ENCODE measurements at regions not wholly inside any gene's neighbourhood (a gene's known extent, or its start where the extent isn't known, plus 50 kb on each side); places are given as distances from the start of the nearest gene placed in this dataset.
"Not testable (repeated sequence)": the region's sequence is repeated elsewhere in the genome, so short reads cannot be mapped to it uniquely, and the experiment has no call there.

DNA sequence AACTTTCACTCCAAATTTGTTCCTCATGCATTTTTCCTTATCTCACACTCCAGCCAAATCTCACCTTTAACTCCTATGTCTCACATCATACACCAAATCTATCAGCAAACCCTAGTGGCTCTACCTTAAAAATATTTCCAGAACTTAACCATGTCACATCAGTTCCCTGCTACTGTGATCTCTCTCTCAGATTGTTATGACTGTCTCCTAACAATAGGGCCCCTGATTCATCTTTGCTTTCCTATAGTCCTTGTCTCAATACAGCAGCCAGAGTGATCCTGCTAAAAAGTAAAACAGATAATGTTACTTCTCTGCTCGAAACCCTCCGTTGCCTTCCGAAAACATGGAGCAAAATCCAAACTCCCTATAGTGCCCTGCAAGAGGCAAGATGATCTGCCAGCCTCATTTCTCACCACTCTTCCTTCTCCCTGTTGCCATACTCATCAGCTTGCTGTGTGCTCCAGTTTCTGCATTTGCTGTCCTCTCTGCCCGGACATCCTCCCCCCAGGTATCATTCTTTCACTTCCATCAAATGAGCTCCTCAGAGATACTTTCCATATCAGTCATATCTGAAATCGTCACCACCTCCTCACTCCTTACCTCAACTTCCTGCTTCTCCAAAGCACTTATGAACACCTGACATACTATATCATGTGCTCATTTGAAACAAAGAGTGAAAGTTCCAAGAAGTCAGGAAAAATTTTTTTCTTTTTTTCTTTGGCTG, 293.4 kb upstream of the NR3C2 start:
- DNase-seq = no peak

GRCh38 chr4:148730766-148731165, 288.6 kb upstream of the NR3C2 start:
- DNase-seq = no peak

- no peak for DNase-seq
Measured at GRCh38 chr4:148730082-148730640, 287.9 kb upstream of the NR3C2 start.

GRCh38 chr4:148717988-148718387, 275.8 kb upstream of the NR3C2 start:
- no peak for DNase-seq

- no peak for DNase-seq
Measured at GRCh38 chr4:148716431-148717052, 274.3 kb upstream of the NR3C2 start.

- no peak for DNase-seq
Measured at GRCh38 chr4:148704291-148704690, 262.1 kb upstream of the NR3C2 start.

- DNase-seq = no peak
Measured at GRCh38 chr4:148694702-148695101, 252.5 kb upstream of the NR3C2 start.

DNA sequence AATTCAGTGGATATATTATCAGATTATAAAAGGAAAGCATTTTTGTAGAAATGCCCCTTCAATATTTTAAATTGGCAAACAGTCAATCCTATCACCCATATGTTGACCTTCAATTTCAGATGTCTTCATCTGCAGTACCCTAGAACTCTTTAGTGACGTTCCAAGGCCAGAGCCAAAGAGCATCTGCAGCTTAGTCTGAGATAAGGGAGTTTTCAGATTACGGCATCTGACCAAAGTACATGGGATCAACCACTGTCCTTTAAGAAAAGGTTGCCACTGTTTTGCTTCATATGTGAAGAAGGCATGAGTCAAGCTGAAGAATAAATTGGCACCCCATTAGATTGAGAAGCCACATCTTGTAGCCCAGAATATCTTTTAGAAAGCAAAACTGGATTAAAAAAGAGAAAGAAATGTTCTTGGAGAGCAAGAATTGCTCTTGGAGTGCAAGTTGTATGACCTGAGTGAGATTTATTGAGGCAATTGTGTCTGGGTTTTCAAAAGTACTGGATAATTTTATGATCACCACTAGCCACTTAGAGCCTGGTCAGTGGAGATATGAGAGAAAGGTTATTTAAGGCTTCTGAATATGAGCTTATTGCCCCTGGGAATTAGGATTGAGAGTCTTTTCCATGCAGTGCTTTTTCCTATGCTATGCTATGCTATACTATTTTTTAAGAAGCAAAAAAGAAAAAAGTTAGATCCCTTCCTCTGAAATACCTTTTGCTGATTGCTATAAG, 251.9 kb upstream of the NR3C2 start:
- no peak for DNase-seq

DNA sequence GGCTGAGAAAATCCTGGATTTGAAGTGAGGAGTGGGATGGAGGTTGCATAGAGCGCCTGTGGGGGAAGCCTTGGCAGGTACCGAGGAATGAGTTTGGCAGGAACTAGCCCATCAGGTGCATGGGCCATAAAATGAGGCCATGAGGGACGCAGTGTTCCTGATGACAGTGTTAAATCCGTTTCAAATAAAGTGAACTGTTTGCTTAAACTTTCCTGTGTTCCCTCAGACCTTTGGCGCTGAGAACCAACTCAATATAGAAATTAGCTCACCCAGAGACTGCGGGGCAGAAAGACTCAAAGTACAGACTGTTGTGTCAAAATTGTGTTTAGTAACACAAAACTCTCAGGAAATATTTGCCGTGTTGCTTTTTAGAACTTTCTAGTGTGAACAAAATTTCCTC, 250.0 kb upstream of the NR3C2 start:
- DNase-seq = no peak

DNA sequence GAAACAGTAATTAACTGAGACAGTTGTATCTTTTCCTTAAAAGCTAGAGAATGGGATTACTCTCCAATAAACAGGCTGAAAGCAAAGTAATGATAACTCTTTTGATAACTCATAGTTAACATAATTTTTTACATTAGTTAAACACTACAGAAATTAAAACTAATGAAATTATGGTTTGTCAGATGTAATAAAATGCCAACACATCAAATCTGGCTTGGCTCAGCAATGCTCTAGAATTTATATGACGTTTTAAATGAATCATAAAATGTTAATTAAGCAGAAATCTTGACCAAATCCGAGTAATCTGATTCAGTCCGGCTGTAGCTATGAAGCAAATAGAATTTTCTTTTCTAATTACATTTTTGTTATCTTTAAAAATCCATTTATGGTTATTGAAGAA, 244.2 kb upstream of the NR3C2 start:
- no peak for DNase-seq

DNA sequence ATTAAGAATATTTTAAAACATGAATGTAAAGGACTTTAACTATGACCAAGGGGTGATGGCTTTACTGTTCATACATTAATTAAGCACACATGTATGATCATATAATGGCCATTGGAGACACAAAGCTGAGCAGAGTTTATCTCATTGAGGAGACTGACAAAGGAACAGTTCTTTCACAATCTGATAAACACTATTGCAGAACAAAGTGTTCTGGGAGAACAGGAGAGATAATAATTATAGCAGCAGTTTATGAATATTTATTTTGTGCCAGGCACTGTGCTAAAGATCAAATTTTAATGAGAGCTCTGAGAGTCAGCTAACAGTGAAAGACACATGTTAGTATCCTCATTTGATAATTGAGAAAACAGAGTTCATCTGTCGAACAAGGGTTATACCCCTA, 242.4 kb upstream of the NR3C2 start:
- DNase-seq = no peak

GRCh38 chr4:148680884-148681283, 238.7 kb upstream of the NR3C2 start:
- DNase-seq = no peak

- no peak for DNase-seq
Measured at GRCh38 chr4:148676344-148676743, 234.1 kb upstream of the NR3C2 start.

DNA sequence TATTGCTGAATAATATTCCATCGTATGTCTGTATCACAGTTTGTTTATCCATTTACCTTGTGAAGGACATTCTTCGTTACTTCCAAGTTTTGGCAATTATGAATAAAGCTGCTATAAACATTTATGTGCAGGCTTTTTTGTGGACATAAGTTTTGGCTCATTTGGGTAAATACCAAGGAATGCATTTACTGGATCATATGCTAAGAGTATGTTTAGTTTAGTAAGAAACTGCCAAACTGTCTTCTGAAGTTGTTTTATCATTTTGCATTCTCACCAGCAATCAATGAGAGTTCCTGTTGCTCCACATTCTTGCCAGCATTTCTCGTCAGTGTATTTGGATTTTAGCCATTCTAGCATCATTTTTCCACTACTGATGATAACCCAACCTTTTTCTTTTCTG, 232.7 kb upstream of the NR3C2 start:
- no peak for DNase-seq

DNA sequence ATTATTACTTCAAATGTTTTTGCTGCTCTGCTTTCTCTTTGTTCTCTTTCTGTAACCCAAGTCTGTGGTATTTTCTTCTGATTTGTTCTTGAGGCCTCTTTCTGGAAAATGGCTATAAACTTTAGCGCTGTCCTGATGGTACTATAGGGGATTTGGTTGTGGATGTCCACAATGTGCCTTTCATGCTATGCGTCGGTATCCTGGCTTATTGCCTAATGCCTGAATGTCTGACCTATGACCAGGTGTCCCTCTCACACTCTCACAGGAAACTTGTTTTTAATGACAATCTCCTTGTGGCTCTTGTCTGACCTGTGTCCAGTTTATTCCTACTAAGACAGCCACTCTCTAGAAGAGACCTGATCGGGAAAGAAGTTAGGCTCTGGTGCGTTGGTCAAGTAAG, 222.4 kb upstream of the NR3C2 start:
- DNase-seq = no peak

DNA sequence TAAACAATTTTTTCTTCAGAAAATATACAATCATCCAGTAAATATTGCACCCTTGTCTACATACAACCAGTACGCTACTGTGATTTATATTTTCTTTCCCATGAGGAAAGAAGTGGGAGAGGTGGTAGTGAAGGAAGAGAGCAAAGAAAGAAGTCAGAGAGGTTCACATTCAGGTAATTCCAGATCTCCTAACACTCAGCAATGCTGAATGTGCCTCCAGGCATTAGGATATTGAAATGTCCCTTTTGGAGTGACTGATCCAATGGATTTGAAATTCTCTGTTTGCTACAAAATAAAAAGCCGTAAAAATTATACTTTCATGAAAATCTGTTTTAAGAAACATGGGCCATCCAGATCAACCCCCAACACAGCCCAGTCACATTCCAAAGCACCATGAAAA, 211.9 kb upstream of the NR3C2 start:
- no peak for DNase-seq

GRCh38 chr4:148653681-148654080, 211.5 kb upstream of the NR3C2 start:
- DNase-seq = no peak

DNA sequence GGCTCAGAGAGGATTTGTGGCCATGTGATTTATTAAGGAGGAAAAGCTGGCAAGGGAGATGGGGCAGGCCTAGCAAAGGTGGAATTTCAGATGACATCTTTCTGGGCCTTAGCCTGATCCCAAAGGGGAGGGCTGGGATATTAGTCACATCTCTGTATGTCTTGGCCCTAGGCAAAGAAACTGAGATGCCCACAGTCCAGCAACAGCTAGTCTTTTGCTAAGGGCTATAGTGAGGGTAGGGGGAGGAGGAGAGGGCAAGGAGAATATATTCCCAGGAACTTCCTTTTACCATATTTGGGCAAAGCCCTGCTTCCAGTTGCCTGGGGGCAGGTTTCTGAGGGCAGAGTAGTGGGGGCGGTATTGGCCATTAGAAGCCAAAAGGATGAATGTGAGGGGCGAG, 209.8 kb upstream of the NR3C2 start:
- no peak for DNase-seq

- DNase-seq = no peak
Measured at GRCh38 chr4:148649652-148650331, 207.6 kb upstream of the NR3C2 start.

DNA sequence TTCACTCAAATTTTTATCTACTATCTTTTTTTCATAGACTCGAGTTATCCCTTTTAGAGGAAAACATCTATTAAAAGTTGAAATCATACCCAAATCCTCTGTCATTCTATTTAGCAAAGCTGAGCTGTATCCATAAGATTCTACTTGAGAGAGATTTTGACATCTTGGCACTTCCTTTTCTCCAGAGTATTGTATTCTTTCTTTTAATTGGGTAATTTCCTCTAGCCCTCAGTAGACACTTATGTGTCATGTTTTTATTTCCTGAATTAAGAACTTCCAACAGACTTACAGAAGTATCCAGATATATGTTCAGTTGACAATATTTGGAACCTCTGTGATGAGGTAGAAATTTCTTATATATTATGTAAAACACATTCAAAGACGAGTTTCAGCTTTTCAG, 201.6 kb upstream of the NR3C2 start:
- no peak for DNase-seq

DNA sequence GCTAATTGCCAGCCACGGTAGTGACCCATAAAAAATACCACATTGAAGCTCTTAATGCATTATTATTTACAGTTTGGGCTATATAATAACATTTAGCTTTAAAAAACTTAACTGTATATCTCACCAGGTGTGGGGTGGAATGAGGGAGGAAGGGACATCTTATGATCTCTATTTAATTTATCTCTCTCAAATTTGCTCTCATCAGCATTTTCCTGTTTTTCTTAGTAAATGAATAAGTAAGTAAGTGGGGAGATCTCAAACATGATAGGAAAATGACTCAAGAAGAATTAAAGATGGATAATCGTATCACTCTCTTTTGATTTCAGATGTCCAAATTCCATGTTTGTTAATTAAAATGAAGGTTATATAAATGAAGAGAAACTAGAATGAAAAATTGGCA, 200.7 kb upstream of the NR3C2 start:
- DNase-seq = no peak

GRCh38 chr4:148638079-148638478, 195.9 kb upstream of the NR3C2 start:
- DNase-seq = not testable (repeated sequence)

GRCh38 chr4:148637453-148637852, 195.2 kb upstream of the NR3C2 start:
- not testable (repeated sequence) for DNase-seq

All from NCI-H2171 treated with DMSO at 0.1 percent for 48 hours (cell line).